Neural crest cell (in vitro differentiated cells): ENCODE measurements at regions not wholly inside any gene's neighbourhood (a gene's known extent, or its start where the extent isn't known, plus 50 kb on each side); places are given as distances from the start of the nearest gene placed in this dataset.

Source experiments
- DNase-seq: peaks from one replicate; pipeline ENCODE4 v3.0.0; 2021; ENCODE audit warnings: low read depth, mixed read lengths, low spot score
- H3K27ac Mint-ChIP-seq: one replicate; pipeline ENCODE4 v1.8.0; 2021; ENCODE audit warnings: mild to moderate bottlenecking, mixed read lengths; ENCODE audit not compliant: unreplicated experiment
- H3K27me3 Mint-ChIP-seq: 2 replicates; pipeline ENCODE4 v1.8.0; 2021; ENCODE audit warnings: low read depth, mild to moderate bottlenecking, mixed read lengths
- H3K36me3 Mint-ChIP-seq: 2 replicates; pipeline ENCODE4 v1.8.0; 2021; ENCODE audit warnings: low read depth, mild to moderate bottlenecking, mixed read lengths
- H3K4me1 Mint-ChIP-seq: 2 replicates; pipeline ENCODE4 v1.8.0; 2021; ENCODE audit warnings: mixed read lengths
- H3K4me3 Mint-ChIP-seq: one replicate; pipeline ENCODE4 v1.8.0; 2021; ENCODE audit warnings: mild to moderate bottlenecking, mixed read lengths
- H3K9me3 Mint-ChIP-seq: 2 replicates; pipeline ENCODE4 v1.8.0; 2021; ENCODE audit warnings: mixed read lengths
- CTCF ChIP-seq: fragments of 200-600 bp; sonication (generic); conservative IDR thresholded peaks from 2 replicates; pipeline ENCODE4 v1.5.0; 2021; ENCODE audit warnings: antibody characterized with exemption, mild to moderate bottlenecking

GRCh38 chr1:38741341-38741740 is 118.2 kb downstream of the RRAGC start:
- H3K36me3 Mint-ChIP-seq = no peaks in the 10 kb centered on the region
- no peaks in the 10 kb centered on the region for H3K9me3 Mint-ChIP-seq
- no peak for TF ChIP-seq CTCF
- H3K4me1 Mint-ChIP-seq = no peaks in the 10 kb centered on the region
- H3K4me3 Mint-ChIP-seq = no peak overlapping the region
- H3K27ac Mint-ChIP-seq = no peak overlapping the region
- DNase-seq = no peak
- H3K27me3 Mint-ChIP-seq = no peaks in the 10 kb centered on the region

GRCh38 chr1:38740487-38740886 is 119.1 kb downstream of the RRAGC start:
- Mint-ChIP-seq H3K4me1 (no peaks in the 10 kb centered on the region), H3K4me3 (no peak overlapping the region), H3K36me3 (no peaks in the 10 kb centered on the region), H3K27ac (no peak overlapping the region), H3K27me3 (no peaks in the 10 kb centered on the region), H3K9me3 (no peaks in the 10 kb centered on the region)
- no peak for DNase-seq
- TF ChIP-seq CTCF = no peak

GRCh38 chr1:38738207-38738606 is 121.4 kb downstream of the RRAGC start:
- DNase-seq = no peak
- Mint-ChIP-seq H3K27me3 (peaks cover 3% of the 10 kb centered on the region), H3K9me3 (no peaks in the 10 kb centered on the region), H3K27ac (no peak overlapping the region), H3K36me3 (no peaks in the 10 kb centered on the region), H3K4me3 (no peak overlapping the region), H3K4me1 (no peaks in the 10 kb centered on the region)
- TF ChIP-seq CTCF = no peak

GRCh38 chr1:38736399-38736798 is 123.2 kb downstream of the RRAGC start:
- no peak for TF ChIP-seq CTCF

GRCh38 chr1:38735651-38736161 is 123.9 kb downstream of the RRAGC start:
- Mint-ChIP-seq H3K4me3 (no peak overlapping the region), H3K27me3 (peaks cover 22% of the 10 kb centered on the region), H3K4me1 (no peaks in the 10 kb centered on the region), H3K36me3 (no peaks in the 10 kb centered on the region), H3K27ac (no peak overlapping the region), H3K9me3 (no peaks in the 10 kb centered on the region)
- no peak for TF ChIP-seq CTCF
- DNase-seq = no peak

More at GRCh38 chr1:38736399-38736798, 123.2 kb downstream of the RRAGC start:
- H3K36me3 Mint-ChIP-seq = no peaks in the 10 kb centered on the region
- H3K4me3 Mint-ChIP-seq = no peak overlapping the region
- H3K4me1 Mint-ChIP-seq = no peaks in the 10 kb centered on the region
- peaks cover 18% of the 10 kb centered on the region for H3K27me3 Mint-ChIP-seq
- no peaks in the 10 kb centered on the region for H3K9me3 Mint-ChIP-seq
- DNase-seq = no peak
- no peak overlapping the region for H3K27ac Mint-ChIP-seq

GRCh38 chr1:38733761-38734160 is 125.8 kb downstream of the RRAGC start:
- no peak for TF ChIP-seq CTCF
- H3K27ac Mint-ChIP-seq = no peak overlapping the region
- no peak for DNase-seq
- no peaks in the 10 kb centered on the region for H3K9me3 Mint-ChIP-seq
- no peaks in the 10 kb centered on the region for H3K4me1 Mint-ChIP-seq
- H3K36me3 Mint-ChIP-seq = no peaks in the 10 kb centered on the region
- H3K27me3 Mint-ChIP-seq = peaks cover 28% of the 10 kb centered on the region
- H3K4me3 Mint-ChIP-seq = no peak overlapping the region
